Endothelial cell of umbilical vein (primary cell): ENCODE measurements at regions not wholly inside any gene's neighbourhood (a gene's known extent, or its start where the extent isn't known, plus 50 kb on each side); places are given as distances from the start of the nearest gene placed in this dataset.
"Not testable (repeated sequence)": the region's sequence is repeated elsewhere in the genome, so short reads cannot be mapped to it uniquely, and the experiment has no call there.

Experiments used
- BruUV-seq: library from RNA; stranded (reverse); fragments of 400-500 nt; replicated peaks from 2 replicates; lab custom pipeline; 2021; lab: Mats Ljungman, UMichigan
- CTCF ChIA-PET: fragments of 300-600, 350-600 bp; sonication (Branson Sonifier 250); formaldehyde crosslinking; loops from one replicate; lab custom pipeline; 2021; ENCODE audit warnings: antibody characterized with exemption, inconsistent platforms; lab: Charles Lee
- POLR2A ChIA-PET: fragments of 300-600, 350-600 bp; sonication (Branson Sonifier 250); formaldehyde crosslinking; loops from one replicate; lab custom pipeline; 2021; ENCODE audit warnings: antibody characterized with exemption, inconsistent platforms; lab: Charles Lee
- DNase-seq: peaks from one replicate; pipeline ENCODE4 v3.0.0-alpha.2; 2011; ENCODE audit warnings: low read depth, low spot score
- FAIRE-seq: peaks from 2 replicates; lab custom pipeline; 2011; peaks lifted over from hg19 to GRCh38; lab: Jason Lieb, UNC
- H2AFZ ChIP-seq: 2 replicates; pipeline ENCODE4 v1.6.0; 2012; ENCODE audit warnings: low read depth, low read length, control low read depth, inconsistent platforms
- H3K27ac ChIP-seq: 2 replicates; pipeline ENCODE4 v1.5.1; 2011; ENCODE audit warnings: low read depth, mild to moderate bottlenecking, control low read depth, low read length, moderate library complexity; ENCODE audit not compliant: insufficient read depth
- H3K27me3 ChIP-seq, 2 experiments: 2 replicates each; pipeline versions ENCODE4 v1.6.0 to v1.6.1; 2011; ENCODE audit warnings: low read length in 2 of 2, mixed read lengths in 1 of 2; ENCODE audit not compliant: control insufficient read depth in 2 of 2, insufficient read depth in 2 of 2
- H3K36me3 ChIP-seq, 2 experiments: 2 replicates in 1 of 2; 3 replicates in 1 of 2; pipeline ENCODE4 v1.5.1; 2011; ENCODE audit warnings: low read length in 2 of 2, mild to moderate bottlenecking in 1 of 2, moderate library complexity in 1 of 2; ENCODE audit not compliant: control insufficient read depth in 2 of 2, insufficient read depth in 2 of 2; ENCODE audit errors: extremely low read depth in 1 of 2
- H3K4me1 ChIP-seq: 3 replicates; pipeline ENCODE4 v1.5.1; 2011; ENCODE audit warnings: mild to moderate bottlenecking, low read length; ENCODE audit not compliant: control insufficient read depth, insufficient read depth; ENCODE audit errors: extremely low read depth
- H3K4me2 ChIP-seq: 2 replicates; pipeline ENCODE4 v1.6.1; 2011; ENCODE audit warnings: low read length, control low read depth, mixed read lengths; ENCODE audit not compliant: insufficient read depth
- H3K4me3 ChIP-seq, 3 experiments: fragments of 200-600 bp in 1 of 3; sonication (generic), shearing (Covaris generic) in 1 of 3; replicated peaks in 1 of 3; 2 replicates each; pipeline ENCODE4 v1.5.1; 2011 to 2016; ENCODE audit warnings: control low read depth in 3 of 3, low read length in 3 of 3, mild to moderate bottlenecking in 2 of 3, inconsistent platforms in 1 of 3, low read depth in 1 of 3, moderate library complexity in 1 of 3; ENCODE audit not compliant: insufficient read depth in 1 of 3
- H3K79me2 ChIP-seq: 2 replicates; pipeline ENCODE4 v1.6.0; 2012; ENCODE audit warnings: low read length, inconsistent platforms; ENCODE audit not compliant: control insufficient read depth, insufficient read depth
- H3K9ac ChIP-seq: replicated peaks from 2 replicates; pipeline ENCODE3; 2011; ENCODE audit warnings: low read length, control low read depth; ENCODE audit not compliant: insufficient read depth; ENCODE audit errors: extremely low read depth
- H3K9me1 ChIP-seq: replicated peaks from 3 replicates; pipeline ENCODE4 v1.6.0; 2011; ENCODE audit warnings: mild to moderate bottlenecking, low read length; ENCODE audit not compliant: control insufficient read depth, insufficient read depth; ENCODE audit errors: extremely low read depth
- H3K9me3 ChIP-seq: replicated peaks from 2 replicates; pipeline ENCODE4 v1.5.1; 2012; ENCODE audit warnings: low read length, inconsistent platforms; ENCODE audit not compliant: control insufficient read depth, insufficient read depth
- H4K20me1 ChIP-seq: replicated peaks from 2 replicates; pipeline ENCODE3; 2011; ENCODE audit warnings: mild to moderate bottlenecking, low read length; ENCODE audit not compliant: control insufficient read depth, insufficient read depth; ENCODE audit errors: extremely low read depth
- CTCF ChIP-seq, 2 donors: IDR thresholded peaks; 1 replicate in 1 of 2; 2 replicates in 1 of 2; pipeline ENCODE4 v1.5.1; 2011; ENCODE audit warnings: low read length in 2 of 2, mild to moderate bottlenecking in 2 of 2, moderate library complexity in 2 of 2, control low read depth in 1 of 2, inconsistent platforms in 1 of 2, low read depth in 1 of 2; ENCODE audit not compliant: insufficient read depth in 1 of 2; ENCODE audit errors: extremely low read depth in 1 of 2
- EZH2 ChIP-seq: IDR thresholded peaks from 2 replicates; pipeline ENCODE4 v1.6.1; 2012; ENCODE audit warnings: borderline replicate concordance, low read depth, mild to moderate bottlenecking, moderate library complexity, low read length, inconsistent platforms; ENCODE audit not compliant: severe bottlenecking
- FOS ChIP-seq: IDR thresholded peaks from 2 replicates; pipeline ENCODE4 v1.6.1; 2011; ENCODE audit warnings: mild to moderate bottlenecking, low read length, moderate library complexity, borderline replicate concordance; ENCODE audit not compliant: insufficient read depth
- GATA2 ChIP-seq: IDR thresholded peaks from 2 replicates; pipeline ENCODE4 v1.7.0; 2011; ENCODE audit warnings: low read depth, mild to moderate bottlenecking, moderate library complexity, mixed read lengths, low read length; ENCODE audit not compliant: insufficient read length, insufficient read depth
- JUN ChIP-seq: IDR thresholded peaks from 2 replicates; pipeline ENCODE4 v1.6.1; 2011; ENCODE audit warnings: borderline replicate concordance, low read depth; ENCODE audit not compliant: insufficient read length, insufficient read depth
- MAX ChIP-seq: IDR thresholded peaks from 2 replicates; pipeline ENCODE4 v1.6.1; 2011; ENCODE audit not compliant: insufficient read depth, insufficient read length
- MYC ChIP-seq: IDR thresholded peaks from one replicate; pipeline ENCODE4 v1.6.1; 2011; ENCODE audit warnings: mild to moderate bottlenecking, low read depth, low read length
- POLR2A ChIP-seq: IDR thresholded peaks from 2 replicates; pipeline ENCODE4 v1.6.1; 2012; ENCODE audit warnings: low read depth, mild to moderate bottlenecking, control low read depth, low read length
- POLR2AphosphoS5 ChIP-seq: IDR thresholded peaks from 2 replicates; pipeline ENCODE4 v1.6.1; 2012; ENCODE audit warnings: low read depth, mild to moderate bottlenecking, control low read depth, low read length, moderate library complexity; ENCODE audit not compliant: insufficient read depth
- dilution Hi-C: fragments of 300-500 bp; cut with MboI; formaldehyde crosslinking; loops from one replicate; pipeline ENCODE4 v1.15.0; 2019; ENCODE audit warnings: low sequenced_read_pairs; ENCODE audit not compliant: extremely low pct_ligation_motif_present
- intact Hi-C: fragments of 100-400 bp; cut with micrococcal nuclease; formaldehyde crosslinking; loops from one replicate; pipeline ENCODE4 v1.10.0; 2022

GRCh38 chr21:21898801-21899200, 900.6 kb downstream of the NCAM2 start:
- dilution Hi-C loops: no loop called here
- DNase-seq: no peak

GRCh38 chr21:21902416-21902815, 904.2 kb downstream of the NCAM2 start:
- H2AFZ ChIP-seq, FAIRE-seq, H3K4me2 ChIP-seq, H3K4me3 ChIP-seq, POLR2A ChIA-PET, H3K9me1 ChIP-seq, H3K36me3 ChIP-seq, H3K79me2 ChIP-seq, CTCF ChIA-PET, intact Hi-C loops, DNase-seq, H3K27ac ChIP-seq, H3K9me3 ChIP-seq, BruUV-seq, H4K20me1 ChIP-seq, H3K4me1 ChIP-seq, H3K9ac ChIP-seq, H3K27me3 ChIP-seq, dilution Hi-C loops: not testable (repeated sequence)

More at GRCh38 chr21:21898801-21899200, 900.6 kb downstream of the NCAM2 start:
- FAIRE-seq: no peak
- Histone ChIP-seq H3K4me2 (no peak overlapping the region), H3K9me3 (no peaks in the 10 kb centered on the region), H3K9ac (no peak overlapping the region), H3K79me2 (no peaks in the 10 kb centered on the region), H3K36me3 (no peaks in the 10 kb centered on the region), H3K4me1 (no peaks in the 10 kb centered on the region), H3K4me3 (no peak overlapping the region), H4K20me1 (no peaks in the 10 kb centered on the region), H3K27me3 (no peaks in the 10 kb centered on the region), H2AFZ (no peak overlapping the region), H3K9me1 (no peaks in the 10 kb centered on the region), H3K27ac (no peak overlapping the region)
- POLR2A ChIA-PET: no interaction called here
- no TSS peak for BruUV-seq
- no peak for TF ChIP-seq JUN
- TF ChIP-seq FOS: no peak
- TF ChIP-seq GATA2: no peak
- TF ChIP-seq MYC: no peak
- TF ChIP-seq EZH2: no peak
- no peak for TF ChIP-seq POLR2A
- no peak for TF ChIP-seq MAX
- TF ChIP-seq POLR2AphosphoS5: no peak
- TF ChIP-seq CTCF (IDR thresholded peaks at IDR 0.05; ENCODE audit: extremely low read depth in 1 of 2, insufficient read depth in 1 of 2, low read depth in 1 of 2, low read length in 2 of 2): no peak
- CTCF ChIA-PET: no interaction called here
- intact Hi-C loops: no loop called here
